ENCODE measurements at regions not wholly inside any gene's neighbourhood (a gene's known extent, or its start where the extent isn't known, plus 50 kb on each side); places are given as distances from the start of the nearest gene placed in this dataset.

GRCh38 chr3:180341516-180341915 is 260.4 kb upstream of the TTC14 start:
- in situ Hi-C loops (cut with HindIII; ENCODE audit: low sequenced_read_pairs), result no loop called here
- no peak overlapping the region for H3K4me3 ChIP-seq (ENCODE audit: low read depth, low read length)
- TF ChIP-seq CTCF (IDR thresholded peaks at IDR 0.05; ENCODE audit: low read depth, low read length, missing control alignments), result no peak
- no peak for DNase-seq (ENCODE audit: low read depth)

GRCh38 chr3:180351601-180352000 is 250.4 kb upstream of the TTC14 start:
- no peak for DNase-seq (ENCODE audit: low read depth)
- H3K4me3 ChIP-seq (ENCODE audit: low read depth, low read length), result no peak overlapping the region
- no peak for TF ChIP-seq CTCF (IDR thresholded peaks at IDR 0.05; ENCODE audit: low read depth, low read length, missing control alignments)
- in situ Hi-C loops (cut with HindIII; ENCODE audit: low sequenced_read_pairs), result no loop called here

- no peak for DNase-seq (ENCODE audit: low read depth)
- in situ Hi-C loops (cut with HindIII; ENCODE audit: low sequenced_read_pairs), result no loop called here
- TF ChIP-seq CTCF (IDR thresholded peaks at IDR 0.05; ENCODE audit: low read depth, low read length, missing control alignments), result no peak
Observed at GRCh38 chr3:180352261-180352660, 249.7 kb upstream of the TTC14 start.

GRCh38 chr3:180354214-180354613 is 247.7 kb upstream of the TTC14 start:
- in situ Hi-C loops (cut with HindIII; ENCODE audit: low sequenced_read_pairs), result no loop called here
- no peak for DNase-seq (ENCODE audit: low read depth)
- no peak overlapping the region for H3K4me3 ChIP-seq (ENCODE audit: low read depth, low read length)
- TF ChIP-seq CTCF (IDR thresholded peaks at IDR 0.05; ENCODE audit: low read depth, low read length, missing control alignments), result no peak

More at GRCh38 chr3:180352261-180352660, 249.7 kb upstream of the TTC14 start:
- H3K4me3 ChIP-seq (ENCODE audit: low read depth, low read length), result no peak overlapping the region

- no peak for TF ChIP-seq CTCF (IDR thresholded peaks at IDR 0.05; ENCODE audit: low read depth, low read length, missing control alignments)
- H3K4me3 ChIP-seq (ENCODE audit: low read depth, low read length), result no peak overlapping the region
- in situ Hi-C loops (cut with HindIII; ENCODE audit: low sequenced_read_pairs), result no loop called here
- DNase-seq (ENCODE audit: low read depth), result no peak
Observed at GRCh38 chr3:180358179-180358578, 243.8 kb upstream of the TTC14 start.

- DNase-seq (ENCODE audit: low read depth), result no peak
- in situ Hi-C loops (cut with HindIII; ENCODE audit: low sequenced_read_pairs), result no loop called here
- no peak overlapping the region for H3K4me3 ChIP-seq (ENCODE audit: low read depth, low read length)
- TF ChIP-seq CTCF (IDR thresholded peaks at IDR 0.05; ENCODE audit: low read depth, low read length, missing control alignments), result no peak
Observed at GRCh38 chr3:180359061-180359952, 242.7 kb upstream of the TTC14 start.
